Panc1 (cell line): ENCODE measurements at regions not wholly inside any gene's neighbourhood (a gene's known extent, or its start where the extent isn't known, plus 50 kb on each side); places are given as distances from the start of the nearest gene placed in this dataset.

ENCODE experiments used
- ATAC-seq: fragments of 200-7000 bp; cut with Tn5 transposase; 2 replicates; pipeline ENCODE4 v1.9.1; 2020; ENCODE audit warnings: mild to moderate bottlenecking, moderate library complexity
- BruUV-seq: library from RNA; stranded (reverse); fragments of 400-500 nt; replicated peaks from 2 replicates; lab custom pipeline; 2021; lab: Mats Ljungman, UMichigan
- CTCF ChIA-PET: fragments of 300-600 bp; sonication (Branson Sonifier 250); formaldehyde crosslinking; loops from one replicate; lab custom pipeline; 2022; ENCODE audit warnings: antibody characterized with exemption; lab: Charles Lee
- POLR2A ChIA-PET: fragments of 300-600 bp; sonication (Branson Sonifier 250); formaldehyde crosslinking; loops from one replicate; lab custom pipeline; 2022; ENCODE audit warnings: antibody characterized with exemption; lab: Charles Lee
- DNase-seq: peaks from one replicate; pipeline ENCODE4 v3.0.0-alpha.2; 2010; ENCODE audit warnings: low read depth, low spot score
- H3K27ac ChIP-seq: 2 replicates; pipeline ENCODE4 v1.5.1; 2011; ENCODE audit warnings: mild to moderate bottlenecking, low read length, inconsistent platforms
- H3K27me3 ChIP-seq: fragments of 200-500 bp; sonication (Bioruptor generic); 2 replicates; pipeline ENCODE4 v1.6.0; 2014; ENCODE audit warnings: low read length, inconsistent platforms; ENCODE audit not compliant: control insufficient read depth, insufficient read depth
- H3K36me3 ChIP-seq: fragments of 200-500 bp; sonication (Bioruptor generic); 2 replicates; pipeline ENCODE4 v1.5.1; 2014; ENCODE audit warnings: inconsistent platforms, mild to moderate bottlenecking, low read length, moderate library complexity; ENCODE audit not compliant: control insufficient read depth, insufficient read depth
- H3K4me1 ChIP-seq: 2 replicates; pipeline ENCODE4 v1.5.1; 2011; ENCODE audit warnings: inconsistent platforms, mild to moderate bottlenecking, low read length, moderate library complexity; ENCODE audit not compliant: control insufficient read depth, insufficient read depth
- H3K4me3 ChIP-seq, 2 experiments: 2 replicates each; pipeline ENCODE4 v1.5.1; 2011 to 2012; ENCODE audit warnings: low read depth in 2 of 2, low read length in 2 of 2, mild to moderate bottlenecking in 2 of 2, inconsistent platforms in 1 of 2, moderate library complexity in 1 of 2
- H3K9me3 ChIP-seq: fragments of 200-500 bp; sonication (Bioruptor generic); 2 replicates; pipeline ENCODE4 v1.5.1; 2014; ENCODE audit warnings: low read depth, mild to moderate bottlenecking, inconsistent platforms, low read length, moderate library complexity; ENCODE audit not compliant: control insufficient read depth, insufficient read depth
- POLR2AphosphoS5 ChIP-seq: IDR thresholded peaks from 2 replicates; pipeline ENCODE4 v1.6.1; 2012; ENCODE audit warnings: mild to moderate bottlenecking, low read depth, low read length, moderate library complexity
- REST ChIP-seq, 2 experiments: IDR thresholded peaks; 2 replicates each; pipeline ENCODE4 v1.6.1; 2011 to 2012; ENCODE audit warnings: low read depth in 2 of 2, control low read depth in 1 of 2, low read length in 1 of 2, mild to moderate bottlenecking in 1 of 2, moderate library complexity in 1 of 2; ENCODE audit not compliant: insufficient read depth in 1 of 2
- SIN3A ChIP-seq: IDR thresholded peaks from 2 replicates; pipeline ENCODE4 v1.6.1; 2012; ENCODE audit warnings: low read depth, mild to moderate bottlenecking, low read length, moderate library complexity, borderline replicate concordance; ENCODE audit not compliant: insufficient read depth
- TCF7L2 ChIP-seq: IDR thresholded peaks from 2 replicates; pipeline ENCODE4 v1.6.1; 2011; ENCODE audit warnings: mild to moderate bottlenecking, low read depth, low read length, inconsistent platforms
- in situ Hi-C: cut with HindIII; loops from 2 replicates; pipeline ENCODE4 v1.10.0; 2016; ENCODE audit warnings: low sequenced_read_pairs, low pct_unique_long_range_greater_than_20kb
- intact Hi-C: fragments of 100-400 bp; cut with micrococcal nuclease; formaldehyde crosslinking; loops from one replicate; pipeline ENCODE4 v1.10.0; 2022; ENCODE audit not compliant: unreplicated experiment
- TF ChIP-seq, protein P1 (sequence below): fragments of 450-650 bp; IDR thresholded peaks from 2 replicates; pipeline ENCODE4 v1.5.1; 2017; ENCODE audit warnings: mild to moderate bottlenecking

DNA sequence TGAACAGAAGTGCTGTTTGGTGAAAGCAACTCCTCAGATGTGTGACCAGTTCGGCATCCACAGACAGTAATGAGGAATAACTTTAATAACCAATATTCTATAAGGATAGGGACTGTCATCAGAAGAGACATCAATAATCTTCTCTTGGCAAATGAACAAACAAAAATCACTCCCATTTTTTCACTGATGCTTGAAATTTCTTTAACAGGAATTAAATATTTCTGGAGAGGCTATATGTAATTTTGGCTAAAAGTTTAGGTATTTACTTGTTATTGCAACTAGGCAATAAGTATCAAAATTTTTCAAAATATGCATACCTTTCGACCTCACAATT, 121.6 kb upstream of the EEA1 start:
- CTCF ChIA-PET, result no interaction called here
- H3K27ac ChIP-seq, result no peak overlapping the region
- POLR2A ChIA-PET, result no interaction called here
- H3K27me3 ChIP-seq, result no peaks in the 10 kb centered on the region
- H3K4me1 ChIP-seq, result no peaks in the 10 kb centered on the region
- TF ChIP-seq, protein P1, sequence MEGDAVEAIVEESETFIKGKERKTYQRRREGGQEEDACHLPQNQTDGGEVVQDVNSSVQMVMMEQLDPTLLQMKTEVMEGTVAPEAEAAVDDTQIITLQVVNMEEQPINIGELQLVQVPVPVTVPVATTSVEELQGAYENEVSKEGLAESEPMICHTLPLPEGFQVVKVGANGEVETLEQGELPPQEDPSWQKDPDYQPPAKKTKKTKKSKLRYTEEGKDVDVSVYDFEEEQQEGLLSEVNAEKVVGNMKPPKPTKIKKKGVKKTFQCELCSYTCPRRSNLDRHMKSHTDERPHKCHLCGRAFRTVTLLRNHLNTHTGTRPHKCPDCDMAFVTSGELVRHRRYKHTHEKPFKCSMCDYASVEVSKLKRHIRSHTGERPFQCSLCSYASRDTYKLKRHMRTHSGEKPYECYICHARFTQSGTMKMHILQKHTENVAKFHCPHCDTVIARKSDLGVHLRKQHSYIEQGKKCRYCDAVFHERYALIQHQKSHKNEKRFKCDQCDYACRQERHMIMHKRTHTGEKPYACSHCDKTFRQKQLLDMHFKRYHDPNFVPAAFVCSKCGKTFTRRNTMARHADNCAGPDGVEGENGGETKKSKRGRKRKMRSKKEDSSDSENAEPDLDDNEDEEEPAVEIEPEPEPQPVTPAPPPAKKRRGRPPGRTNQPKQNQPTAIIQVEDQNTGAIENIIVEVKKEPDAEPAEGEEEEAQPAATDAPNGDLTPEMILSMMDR, result no peak
- TF ChIP-seq REST (IDR thresholded peaks at IDR 0.05; ENCODE audit: insufficient read depth in 1 of 2, low read depth in 2 of 2, low read length in 1 of 2), result no peak
- H3K36me3 ChIP-seq, result no peaks in the 10 kb centered on the region
- BruUV-seq, result no TSS peak
- DNase-seq (no peak), ATAC-seq (no peak)
- intact Hi-C loops, result no loop called here
- H3K9me3 ChIP-seq, result no peaks in the 10 kb centered on the region
- H3K4me3 ChIP-seq, result no peak overlapping the region
- in situ Hi-C loops, result no loop called here

- no peak for DNase-seq
- no TSS peak for BruUV-seq
- POLR2A ChIA-PET, result no interaction called here
- CTCF ChIA-PET, result no interaction called here
- TF ChIP-seq SIN3A (no peak), TCF7L2 (no peak), REST (IDR thresholded peaks at IDR 0.05; ENCODE audit: insufficient read depth in 1 of 2, low read depth in 2 of 2, low read length in 1 of 2) (no peak), POLR2AphosphoS5 (no peak)
- TF ChIP-seq, protein P1, result no peak
- in situ Hi-C loops (no loop called here), intact Hi-C loops (no loop called here)
- no peak overlapping the region for H3K27ac ChIP-seq
- no peak for ATAC-seq
- no peaks in the 10 kb centered on the region for H3K9me3 ChIP-seq
- H3K4me1 ChIP-seq, result no peaks in the 10 kb centered on the region
- H3K27me3 ChIP-seq, result no peaks in the 10 kb centered on the region
- H3K4me3 ChIP-seq, result no peak overlapping the region
- no peaks in the 10 kb centered on the region for H3K36me3 ChIP-seq
Observed at GRCh38 chr12:93054021-93054420, 124.9 kb upstream of the EEA1 start.
